ENCODE measurements at regions not wholly inside any gene's neighbourhood (a gene's known extent, or its start where the extent isn't known, plus 50 kb on each side); places are given as distances from the start of the nearest gene placed in this dataset.

DNA sequence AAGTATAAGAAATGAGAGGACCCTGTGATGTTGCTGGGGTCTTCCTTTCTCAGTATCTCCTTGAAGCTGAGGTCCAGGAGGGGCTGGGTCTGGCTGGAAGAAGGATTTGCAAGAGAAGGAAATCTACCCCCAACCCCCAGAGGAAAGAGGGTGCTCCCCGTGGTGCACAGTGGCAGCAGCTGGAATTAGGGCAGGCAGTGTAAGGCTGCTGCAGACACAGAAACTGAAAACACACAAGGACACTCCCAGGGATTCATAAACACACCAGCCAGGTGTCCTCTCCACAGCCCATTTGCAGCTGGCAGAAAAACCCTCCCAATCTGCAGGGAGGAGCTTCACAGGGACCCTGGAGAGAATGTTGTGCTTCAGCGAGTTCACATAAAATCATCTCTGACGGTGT lies 297.2 kb downstream of the CDH26 start (continued):
- TF ChIP-seq GABPA (IDR thresholded peaks at IDR 0.05; ENCODE audit: low read depth), result no peak
- no peak for TF ChIP-seq CHD2 (IDR thresholded peaks at IDR 0.05; ENCODE audit: low read length, partially characterized antibody)
- no peak for TF ChIP-seq FOXM1 (IDR thresholded peaks at IDR 0.05; ENCODE audit: low read depth)
- TF ChIP-seq TCF12 (IDR thresholded peaks at IDR 0.05), result no peak
- no peak for TF ChIP-seq TEAD4 (IDR thresholded peaks at IDR 0.05; ENCODE audit: borderline replicate concordance, insufficient read depth)

DNA sequence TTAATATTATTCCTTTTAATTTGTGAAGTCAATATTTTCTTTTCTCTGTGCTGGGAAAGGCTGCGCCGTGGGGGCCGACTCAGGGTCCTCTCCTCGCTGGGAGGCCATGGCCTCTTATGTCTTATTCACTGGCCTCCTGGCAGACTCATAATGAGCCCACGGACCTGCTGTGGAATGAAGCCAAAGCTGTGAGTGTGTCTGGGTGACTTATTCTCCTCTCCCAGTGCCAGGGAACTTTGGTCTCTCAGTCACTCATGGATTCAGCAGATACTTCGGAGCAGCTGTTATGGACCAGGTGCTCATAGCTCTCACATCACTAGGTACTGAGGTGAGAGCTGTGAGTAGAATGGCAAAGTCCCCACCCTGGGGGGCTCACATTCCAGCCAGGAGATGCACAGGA lies 297.6 kb downstream of the CDH26 start:
- ChIA-PET CTCF (interaction anchor here (0.9 to 2.3 kb wide), 7 partner anchors 9 to 110 kb away, joined by 3 to 9 read pairs (median 5); no protein-coding TSS in a partner anchor), POLR2A (no interaction called here)
- no peak overlapping the region for H3K9ac ChIP-seq
- H3K9me3 ChIP-seq, result no peaks in the 10 kb centered on the region
- TF ChIP-seq NFIC (IDR thresholded peaks at IDR 0.05; ENCODE audit: borderline replicate concordance) (no peak), RAD21 (IDR thresholded peaks at IDR 0.05; ENCODE audit: low read length) (no peak), TCF12 (IDR thresholded peaks at IDR 0.05) (no peak), RCOR1 (IDR thresholded peaks at IDR 0.05; ENCODE audit: low read length) (no peak), SIN3A (IDR thresholded peaks at IDR 0.05; ENCODE audit: borderline replicate concordance, low read depth, low read length) (no peak), GABPA (IDR thresholded peaks at IDR 0.05; ENCODE audit: low read depth) (no peak), YY1 (IDR thresholded peaks at IDR 0.05; ENCODE audit: low read depth) (no peak)
- TF ChIP-seq, protein P1, sequence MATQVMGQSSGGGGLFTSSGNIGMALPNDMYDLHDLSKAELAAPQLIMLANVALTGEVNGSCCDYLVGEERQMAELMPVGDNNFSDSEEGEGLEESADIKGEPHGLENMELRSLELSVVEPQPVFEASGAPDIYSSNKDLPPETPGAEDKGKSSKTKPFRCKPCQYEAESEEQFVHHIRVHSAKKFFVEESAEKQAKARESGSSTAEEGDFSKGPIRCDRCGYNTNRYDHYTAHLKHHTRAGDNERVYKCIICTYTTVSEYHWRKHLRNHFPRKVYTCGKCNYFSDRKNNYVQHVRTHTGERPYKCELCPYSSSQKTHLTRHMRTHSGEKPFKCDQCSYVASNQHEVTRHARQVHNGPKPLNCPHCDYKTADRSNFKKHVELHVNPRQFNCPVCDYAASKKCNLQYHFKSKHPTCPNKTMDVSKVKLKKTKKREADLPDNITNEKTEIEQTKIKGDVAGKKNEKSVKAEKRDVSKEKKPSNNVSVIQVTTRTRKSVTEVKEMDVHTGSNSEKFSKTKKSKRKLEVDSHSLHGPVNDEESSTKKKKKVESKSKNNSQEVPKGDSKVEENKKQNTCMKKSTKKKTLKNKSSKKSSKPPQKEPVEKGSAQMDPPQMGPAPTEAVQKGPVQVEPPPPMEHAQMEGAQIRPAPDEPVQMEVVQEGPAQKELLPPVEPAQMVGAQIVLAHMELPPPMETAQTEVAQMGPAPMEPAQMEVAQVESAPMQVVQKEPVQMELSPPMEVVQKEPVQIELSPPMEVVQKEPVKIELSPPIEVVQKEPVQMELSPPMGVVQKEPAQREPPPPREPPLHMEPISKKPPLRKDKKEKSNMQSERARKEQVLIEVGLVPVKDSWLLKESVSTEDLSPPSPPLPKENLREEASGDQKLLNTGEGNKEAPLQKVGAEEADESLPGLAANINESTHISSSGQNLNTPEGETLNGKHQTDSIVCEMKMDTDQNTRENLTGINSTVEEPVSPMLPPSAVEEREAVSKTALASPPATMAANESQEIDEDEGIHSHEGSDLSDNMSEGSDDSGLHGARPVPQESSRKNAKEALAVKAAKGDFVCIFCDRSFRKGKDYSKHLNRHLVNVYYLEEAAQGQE (IDR thresholded peaks at IDR 0.05; ENCODE audit: low read depth, low read length), result no peak
- TF ChIP-seq, protein P2, sequence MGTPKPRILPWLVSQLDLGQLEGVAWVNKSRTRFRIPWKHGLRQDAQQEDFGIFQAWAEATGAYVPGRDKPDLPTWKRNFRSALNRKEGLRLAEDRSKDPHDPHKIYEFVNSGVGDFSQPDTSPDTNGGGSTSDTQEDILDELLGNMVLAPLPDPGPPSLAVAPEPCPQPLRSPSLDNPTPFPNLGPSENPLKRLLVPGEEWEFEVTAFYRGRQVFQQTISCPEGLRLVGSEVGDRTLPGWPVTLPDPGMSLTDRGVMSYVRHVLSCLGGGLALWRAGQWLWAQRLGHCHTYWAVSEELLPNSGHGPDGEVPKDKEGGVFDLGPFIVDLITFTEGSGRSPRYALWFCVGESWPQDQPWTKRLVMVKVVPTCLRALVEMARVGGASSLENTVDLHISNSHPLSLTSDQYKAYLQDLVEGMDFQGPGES (IDR thresholded peaks at IDR 0.05; ENCODE audit: low read depth, low read length), result no peak
- TF ChIP-seq, protein P3, sequence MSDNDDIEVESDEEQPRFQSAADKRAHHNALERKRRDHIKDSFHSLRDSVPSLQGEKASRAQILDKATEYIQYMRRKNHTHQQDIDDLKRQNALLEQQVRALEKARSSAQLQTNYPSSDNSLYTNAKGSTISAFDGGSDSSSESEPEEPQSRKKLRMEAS (IDR thresholded peaks at IDR 0.05; ENCODE audit: low read depth), result no peak
- TF ChIP-seq, protein P4, sequence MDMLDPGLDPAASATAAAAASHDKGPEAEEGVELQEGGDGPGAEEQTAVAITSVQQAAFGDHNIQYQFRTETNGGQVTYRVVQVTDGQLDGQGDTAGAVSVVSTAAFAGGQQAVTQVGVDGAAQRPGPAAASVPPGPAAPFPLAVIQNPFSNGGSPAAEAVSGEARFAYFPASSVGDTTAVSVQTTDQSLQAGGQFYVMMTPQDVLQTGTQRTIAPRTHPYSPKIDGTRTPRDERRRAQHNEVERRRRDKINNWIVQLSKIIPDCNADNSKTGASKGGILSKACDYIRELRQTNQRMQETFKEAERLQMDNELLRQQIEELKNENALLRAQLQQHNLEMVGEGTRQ (IDR thresholded peaks at IDR 0.05; ENCODE audit: borderline replicate concordance, low read depth, low read length), result no peak
- TF ChIP-seq, protein P5, sequence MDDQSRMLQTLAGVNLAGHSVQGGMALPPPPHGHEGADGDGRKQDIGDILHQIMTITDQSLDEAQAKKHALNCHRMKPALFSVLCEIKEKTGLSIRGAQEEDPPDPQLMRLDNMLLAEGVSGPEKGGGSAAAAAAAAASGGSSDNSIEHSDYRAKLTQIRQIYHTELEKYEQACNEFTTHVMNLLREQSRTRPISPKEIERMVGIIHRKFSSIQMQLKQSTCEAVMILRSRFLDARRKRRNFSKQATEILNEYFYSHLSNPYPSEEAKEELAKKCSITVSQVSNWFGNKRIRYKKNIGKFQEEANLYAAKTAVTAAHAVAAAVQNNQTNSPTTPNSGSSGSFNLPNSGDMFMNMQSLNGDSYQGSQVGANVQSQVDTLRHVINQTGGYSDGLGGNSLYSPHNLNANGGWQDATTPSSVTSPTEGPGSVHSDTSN (IDR thresholded peaks at IDR 0.05), result no peak
- peak; percentile 12 for DNase-seq
- 45% methylated on average over 6 of the region's 6 CpGs for WGBS (ENCODE audit: low lambda C conversion rate)
- no peak overlapping the region for H3K4me2 ChIP-seq
- no peaks in the 10 kb centered on the region for H3F3A ChIP-seq (replicated peaks; ENCODE audit: insufficient read depth)
- H3K9me2 ChIP-seq, result no peaks in the 10 kb centered on the region
- H3K27me3 ChIP-seq (ENCODE audit: insufficient read depth), result no peaks in the 10 kb centered on the region
- no peak overlapping the region for H3K4me3 ChIP-seq (ENCODE audit: low read depth in 2 of 2, low read length in 1 of 2)
- peaks cover 0 to 20% of the 10 kb centered on the region in 2 experiments; a peak in 2 of 4 replicates for H3K4me1 ChIP-seq (ENCODE audit: control insufficient read depth in 1 of 2, insufficient read depth in 2 of 2, low read depth in 1 of 2, low read length in 1 of 2)
- peak overlapping the region in 1 of 2 experiments; percentile 71; a peak in 2 of 4 replicates for H3K27ac ChIP-seq (ENCODE audit: low read depth in 2 of 2, low read length in 1 of 2)
- H2AFZ ChIP-seq (ENCODE audit: low read depth), result no peak overlapping the region
- H3K36me3 ChIP-seq (replicated peaks in 1 of 2; ENCODE audit: control insufficient read depth in 1 of 2, insufficient read depth in 2 of 2, low read length in 1 of 2), result no peaks in the 10 kb centered on the region
- H4K20me1 ChIP-seq (ENCODE audit: insufficient read depth), result no peaks in the 10 kb centered on the region
- no peaks in the 10 kb centered on the region for H3K79me2 ChIP-seq (ENCODE audit: insufficient read depth)

Measured in SK-N-SH (cell line).